ENCODE measurements at regions not wholly inside any gene's neighbourhood (a gene's known extent, or its start where the extent isn't known, plus 50 kb on each side); places are given as distances from the start of the nearest gene placed in this dataset.
A peak's percentile ranks its signal among the peaks of the same experiment; 100 is the strongest.

- peak overlapping the region; percentile 45 for H3K4me2 ChIP-seq
- ChIA-PET POLR2A (ENCODE audit: unreplicated experiment) (interaction anchor here (0.6 to 1.5 kb wide), 8 partner anchors 19 to 1496 kb away, joined by 3 to 17 read pairs (median 4); no protein-coding TSS in a partner anchor), CTCF (interaction anchor here (0.7 to 1.5 kb wide), 3 partner anchors 13 to 51 kb away, joined by 3 to 6 read pairs (median 3); no protein-coding TSS in a partner anchor)
- H3K9me2 ChIP-seq (ENCODE audit: insufficient read depth): no peaks in the 10 kb centered on the region
- DNase-seq: peak; percentile 70 to 80
- intact Hi-C loops (cut with micrococcal nuclease; ENCODE audit: unreplicated experiment): loop anchor here (1.0 to 10.0 kb wide), 3 partner anchors 20 to 290 kb away; partner anchors contain the start of gene LAMB3
- TF ChIP-seq EZH2 (IDR thresholded peaks at IDR 0.05; ENCODE audit: low read depth): no peak
- TF ChIP-seq CTCF (conservative IDR thresholded peaks at IDR 0.05): no peak
- no peaks in the 10 kb centered on the region for H3K27me3 ChIP-seq (ENCODE audit: insufficient read depth, low read depth)
- no peak overlapping the region for H3K4me3 ChIP-seq
- H2AFZ ChIP-seq: peak overlapping the region; percentile 23; the same call in 1 of the 2 replicates
- no TSS peak for BruUV-seq (replicated peaks)
- H3K36me3 ChIP-seq (ENCODE audit: low read depth): no peaks in the 10 kb centered on the region
- no peaks in the 10 kb centered on the region for H3K79me2 ChIP-seq (ENCODE audit: low read depth)
- peaks cover 42% of the 10 kb centered on the region for H3K4me1 ChIP-seq (replicated peaks; ENCODE audit: insufficient read depth)
- no peaks in the 10 kb centered on the region for H4K20me1 ChIP-seq (ENCODE audit: insufficient read depth)
- H3K27ac ChIP-seq: peak overlapping the region; percentile 60
- peaks cover 6% of the 10 kb centered on the region for H3K9me3 ChIP-seq (ENCODE audit: insufficient read depth, low read depth)
- H3F3A ChIP-seq (ENCODE audit: insufficient read depth, low read depth): peaks cover 17% of the 10 kb centered on the region; the same call in 1 of the 2 replicates
Measured at GRCh38 chr1:209364716-209365115, 218.8 kb upstream of the CAMK1G start.

- H2AFZ ChIP-seq: no peak overlapping the region
- H3K4me1 ChIP-seq (replicated peaks; ENCODE audit: insufficient read depth): peaks cover 42% of the 10 kb centered on the region
- no TSS peak for BruUV-seq (replicated peaks)
- H3K79me2 ChIP-seq (ENCODE audit: low read depth): no peaks in the 10 kb centered on the region
- CTCF ChIA-PET: no interaction called here
- intact Hi-C loops (cut with micrococcal nuclease; ENCODE audit: unreplicated experiment): loop anchor here (10.0 kb wide), 1 partner anchor 288 kb away; the partner anchor contains the start of gene LAMB3
- H3K4me3 ChIP-seq: no peak overlapping the region
- H3K27me3 ChIP-seq (ENCODE audit: insufficient read depth, low read depth): no peaks in the 10 kb centered on the region
- H3K36me3 ChIP-seq (ENCODE audit: low read depth): no peaks in the 10 kb centered on the region
- H4K20me1 ChIP-seq (ENCODE audit: insufficient read depth): no peaks in the 10 kb centered on the region
- H3K4me2 ChIP-seq: no peak overlapping the region
- POLR2A ChIA-PET (ENCODE audit: unreplicated experiment): interaction anchor here (0.6 kb wide), 1 partner anchor 17 kb away, joined by 4 read pairs; no protein-coding TSS in a partner anchor
- no peaks in the 10 kb centered on the region for H3K9me2 ChIP-seq (ENCODE audit: insufficient read depth)
- H3F3A ChIP-seq (ENCODE audit: insufficient read depth, low read depth): peaks cover 17% of the 10 kb centered on the region; the same call in 1 of the 2 replicates
- TF ChIP-seq CTCF (conservative IDR thresholded peaks at IDR 0.05) (no peak), EZH2 (IDR thresholded peaks at IDR 0.05; ENCODE audit: low read depth) (no peak)
- no peak overlapping the region for H3K27ac ChIP-seq
- DNase-seq: no peak
- peaks cover 6% of the 10 kb centered on the region for H3K9me3 ChIP-seq (ENCODE audit: insufficient read depth, low read depth)
Measured at GRCh38 chr1:209367061-209367772, 216.3 kb upstream of the CAMK1G start.

- no peaks in the 10 kb centered on the region for H3K79me2 ChIP-seq (ENCODE audit: low read depth)
- peaks cover 14% of the 10 kb centered on the region; the same call in 1 of the 2 replicates for H3F3A ChIP-seq (ENCODE audit: insufficient read depth, low read depth)
- peaks cover 6% of the 10 kb centered on the region for H3K9me3 ChIP-seq (ENCODE audit: insufficient read depth, low read depth)
- H4K20me1 ChIP-seq (ENCODE audit: insufficient read depth): no peaks in the 10 kb centered on the region
- H3K4me3 ChIP-seq: no peak overlapping the region
- intact Hi-C loops (cut with micrococcal nuclease; ENCODE audit: unreplicated experiment): loop anchor here (10.0 kb wide), 1 partner anchor 286 kb away; the partner anchor contains the start of gene LAMB3
- no peak overlapping the region for H2AFZ ChIP-seq
- TSS peak; percentile 35 for BruUV-seq (replicated peaks)
- peak overlapping the region; percentile 34; the same call in 1 of the 2 replicates for H3K4me2 ChIP-seq
- no peaks in the 10 kb centered on the region for H3K36me3 ChIP-seq (ENCODE audit: low read depth)
- no peaks in the 10 kb centered on the region for H3K27me3 ChIP-seq (ENCODE audit: insufficient read depth, low read depth)
- DNase-seq: peak in 1 of 2 experiments; percentile 42
- TF ChIP-seq CTCF (conservative IDR thresholded peaks at IDR 0.05) (no peak), EZH2 (IDR thresholded peaks at IDR 0.05; ENCODE audit: low read depth) (no peak)
- H3K4me1 ChIP-seq (replicated peaks; ENCODE audit: insufficient read depth): peaks cover 26% of the 10 kb centered on the region
- no peaks in the 10 kb centered on the region for H3K9me2 ChIP-seq (ENCODE audit: insufficient read depth)
- POLR2A ChIA-PET (ENCODE audit: unreplicated experiment): interaction anchor here (1.0 kb wide), 1 partner anchor 59 kb away, joined by 9 read pairs; no protein-coding TSS in a partner anchor
- H3K27ac ChIP-seq: no peak overlapping the region; the same call in 1 of the 2 replicates
- CTCF ChIA-PET: interaction anchor here (0.7 kb wide), 1 partner anchor 161 kb away, joined by 3 read pairs; no protein-coding TSS in a partner anchor
Measured at GRCh38 chr1:209368864-209369598, 214.5 kb upstream of the CAMK1G start.

All from PC-9 (cell line).